ENCODE measurements at regions not wholly inside any gene's neighbourhood (a gene's known extent, or its start where the extent isn't known, plus 50 kb on each side); places are given as distances from the start of the nearest gene placed in this dataset.
A peak's percentile ranks its signal among the peaks of the same experiment; 100 is the strongest.

GRCh38 chr5:61744690-61745619 lies 412.9 kb downstream of the ZSWIM6 start:
- ATAC-seq: peak; percentile 98

- no peak for ATAC-seq
Observed at GRCh38 chr5:61746831-61747575, 414.9 kb downstream of the ZSWIM6 start.

GRCh38 chr5:61748121-61748520 lies 416.1 kb downstream of the ZSWIM6 start:
- ATAC-seq: no peak

GRCh38 chr5:61748651-61749050 lies 416.6 kb downstream of the ZSWIM6 start:
- no peak for ATAC-seq

- ATAC-seq: no peak
Observed at GRCh38 chr5:61752588-61752987, 420.5 kb downstream of the ZSWIM6 start.

GRCh38 chr5:61754792-61755191 lies 422.7 kb downstream of the ZSWIM6 start:
- ATAC-seq: no peak

- no peak for ATAC-seq
Observed at GRCh38 chr5:61755726-61756222, 423.7 kb downstream of the ZSWIM6 start.

- ATAC-seq: no peak
Observed at GRCh38 chr5:61758711-61759110, 426.7 kb downstream of the ZSWIM6 start.

GRCh38 chr5:61765471-61765870 lies 433.4 kb downstream of the ZSWIM6 start:
- no peak for ATAC-seq

GRCh38 chr5:61766141-61766540 lies 434.1 kb downstream of the ZSWIM6 start:
- no peak for ATAC-seq

- no peak for ATAC-seq
Observed at GRCh38 chr5:61767231-61768080, 435.4 kb downstream of the ZSWIM6 start.

GRCh38 chr5:61768692-61769281 lies 436.7 kb downstream of the ZSWIM6 start:
- ATAC-seq: peak; percentile 55

GRCh38 chr5:61771062-61771461 lies 439.0 kb downstream of the ZSWIM6 start:
- no peak for ATAC-seq

- no peak for ATAC-seq
Observed at GRCh38 chr5:61771808-61772207, 439.8 kb downstream of the ZSWIM6 start.

GRCh38 chr5:61775901-61776300 lies 443.8 kb downstream of the ZSWIM6 start:
- no peak for ATAC-seq

GRCh38 chr5:61777292-61777691 lies 445.2 kb downstream of the ZSWIM6 start:
- no peak for ATAC-seq

- no peak for ATAC-seq
Observed at GRCh38 chr5:61779743-61780142, 447.7 kb downstream of the ZSWIM6 start.

- ATAC-seq: no peak
Observed at GRCh38 chr5:61783481-61783880, 451.4 kb downstream of the ZSWIM6 start.

GRCh38 chr5:61784341-61784740 lies 452.3 kb downstream of the ZSWIM6 start:
- ATAC-seq: no peak

- ATAC-seq: no peak
Observed at GRCh38 chr5:61788548-61788947, 456.5 kb downstream of the ZSWIM6 start.

- no peak for ATAC-seq
Observed at GRCh38 chr5:61790007-61790406, 457.9 kb downstream of the ZSWIM6 start.

- peak; percentile 69 for ATAC-seq
Observed at GRCh38 chr5:61790678-61791077, 458.6 kb downstream of the ZSWIM6 start.

All from esophagus mucosa (tissue), 1 donor.